ENCODE measurements at regions not wholly inside any gene's neighbourhood (a gene's known extent, or its start where the extent isn't known, plus 50 kb on each side); places are given as distances from the start of the nearest gene placed in this dataset.

DNA sequence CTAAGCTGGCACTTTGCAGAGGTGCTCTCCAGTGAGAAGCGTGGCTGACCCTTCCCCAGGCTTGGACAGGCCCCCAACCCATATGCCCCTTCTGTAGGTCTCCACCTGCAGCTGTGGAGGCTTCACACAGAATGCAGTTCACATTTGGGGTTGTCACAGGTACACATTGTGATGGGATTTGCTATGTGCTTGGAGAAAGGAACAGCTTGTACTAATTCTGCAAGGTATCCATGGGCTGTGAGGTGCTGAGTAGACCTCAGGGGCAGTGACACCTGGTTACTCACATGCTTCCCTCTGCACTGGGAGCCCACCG lies 188.9 kb downstream of the CXCL12 start:
- no peak for DNase-seq

GRCh38 chr10:44195112-44196007 lies 189.5 kb downstream of the CXCL12 start:
- DNase-seq = no peak

- no peak for DNase-seq
Measured at GRCh38 chr10:44194435-44194834, 190.5 kb downstream of the CXCL12 start.

GRCh38 chr10:44193567-44194220 lies 191.2 kb downstream of the CXCL12 start:
- DNase-seq = no peak

DNA sequence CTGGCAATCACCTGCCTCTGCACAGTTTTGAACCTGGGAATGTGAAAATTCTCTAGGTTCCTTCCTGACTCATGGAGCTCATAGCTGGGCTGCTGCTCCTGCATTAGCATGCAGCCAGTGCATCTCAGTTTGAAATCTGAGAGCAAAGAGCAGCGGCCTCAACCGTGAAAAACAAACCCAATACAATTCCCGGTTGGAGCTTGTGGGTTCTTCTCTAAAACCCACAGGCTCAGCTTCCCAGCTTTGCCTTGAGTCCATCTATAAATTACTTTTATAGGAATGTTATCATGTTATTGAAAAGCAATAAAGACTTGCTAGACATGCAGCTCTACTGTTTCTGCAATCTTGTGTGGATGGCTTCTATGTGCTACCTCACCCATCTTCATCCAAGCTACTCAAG lies 191.7 kb downstream of the CXCL12 start:
- DNase-seq = no peak

- DNase-seq = no peak
Measured at GRCh38 chr10:44192435-44192834, 192.5 kb downstream of the CXCL12 start.

- DNase-seq = no peak
Measured at GRCh38 chr10:44190541-44190940, 194.4 kb downstream of the CXCL12 start.

GRCh38 chr10:44186821-44187220 lies 198.1 kb downstream of the CXCL12 start:
- no peak for DNase-seq

GRCh38 chr10:44186150-44186549 lies 198.7 kb downstream of the CXCL12 start:
- no peak for DNase-seq

GRCh38 chr10:44185315-44185666 lies 199.6 kb downstream of the CXCL12 start:
- no peak for DNase-seq

GRCh38 chr10:44184633-44185314 lies 200.1 kb downstream of the CXCL12 start:
- no peak for DNase-seq

- no peak for DNase-seq
Measured at GRCh38 chr10:44183667-44184632, 200.9 kb downstream of the CXCL12 start.

DNA sequence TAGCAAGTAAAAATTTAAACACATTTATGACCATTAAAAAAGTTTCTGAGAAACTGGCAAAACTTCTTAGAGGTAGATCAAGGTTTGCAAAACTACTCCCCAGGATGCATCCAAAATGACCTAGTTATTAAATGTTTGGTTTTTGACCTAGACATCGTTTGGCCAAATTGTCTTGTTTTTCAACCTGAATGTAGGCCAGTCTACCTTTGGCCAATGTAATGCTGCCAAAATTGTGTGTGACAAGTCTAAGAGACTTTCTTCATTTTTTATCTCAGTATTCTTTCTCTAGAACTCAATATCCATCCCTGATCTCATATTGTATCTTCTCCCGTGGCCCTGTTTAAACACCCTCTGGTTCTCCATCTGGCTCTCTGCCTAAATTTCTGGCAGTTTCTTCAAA lies 202.0 kb downstream of the CXCL12 start:
- no peak for DNase-seq

- DNase-seq = peak; percentile 12
Measured at GRCh38 chr10:44180321-44181168, 204.4 kb downstream of the CXCL12 start.

- DNase-seq = no peak
Measured at GRCh38 chr10:44178856-44179255, 206.0 kb downstream of the CXCL12 start.

GRCh38 chr10:44178281-44178680 lies 206.6 kb downstream of the CXCL12 start:
- no peak for DNase-seq

DNA sequence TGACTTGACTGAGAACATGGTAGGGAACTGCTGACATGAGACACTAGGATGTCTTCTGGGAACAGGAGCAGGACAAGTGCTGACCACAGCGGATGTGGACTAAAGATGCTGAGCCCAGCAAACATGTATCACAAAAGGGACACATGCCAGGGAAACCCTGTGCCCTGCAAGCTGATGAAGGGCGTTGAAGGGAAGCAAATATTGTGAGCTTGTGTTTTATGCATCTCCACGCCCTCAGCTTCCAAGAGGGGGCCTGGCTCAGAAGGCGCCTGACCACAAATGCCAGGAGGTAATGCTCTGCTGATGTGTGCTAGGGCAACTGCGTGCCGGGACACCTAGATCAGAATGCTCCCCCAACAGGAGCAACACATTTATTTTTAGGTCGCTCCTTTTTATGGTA lies 207.3 kb downstream of the CXCL12 start:
- DNase-seq = no peak

- DNase-seq = no peak
Measured at GRCh38 chr10:44176311-44176710, 208.6 kb downstream of the CXCL12 start.

GRCh38 chr10:44173608-44173894 lies 211.3 kb downstream of the CXCL12 start:
- DNase-seq = no peak

DNA sequence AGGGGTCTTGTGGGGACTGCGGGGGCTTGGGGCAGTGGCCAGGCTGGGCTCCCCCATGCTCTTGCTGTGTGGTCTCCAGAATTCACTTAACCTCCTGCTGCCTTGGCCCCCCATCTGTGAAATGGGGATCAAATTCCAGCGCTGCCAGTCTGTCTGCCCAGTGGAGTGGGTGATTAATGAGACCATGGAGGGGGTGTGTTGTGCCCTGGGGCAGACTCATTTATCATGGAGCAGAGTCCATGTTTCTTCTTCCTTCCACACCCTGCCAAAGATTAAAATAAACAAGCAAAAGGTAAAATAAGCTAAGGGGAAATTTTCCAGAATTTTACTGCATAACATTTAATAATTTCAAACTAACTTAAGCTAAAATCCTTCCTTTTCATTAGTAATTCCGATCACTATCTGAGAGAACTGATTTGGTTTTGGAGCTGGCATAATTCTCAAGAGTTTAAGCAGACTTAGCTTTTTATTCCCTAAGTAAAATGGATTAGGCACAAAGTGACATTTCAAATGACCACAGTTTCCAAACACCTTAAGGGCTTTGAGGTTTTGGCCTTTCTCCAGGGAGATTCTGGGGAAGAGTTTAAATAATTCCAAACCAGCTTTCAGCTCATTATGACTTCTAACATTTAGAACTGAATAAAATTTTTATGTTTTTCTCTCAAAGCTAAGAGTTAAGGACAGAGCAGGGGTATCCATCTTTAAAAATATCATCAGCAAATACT lies 211.9 kb downstream of the CXCL12 start:
- no peak for DNase-seq

- DNase-seq = no peak
Measured at GRCh38 chr10:44171765-44172164, 213.1 kb downstream of the CXCL12 start.

Data from DMS 273 treated with DMSO at 0.1 percent for 48 hours (cell line).